ENCODE measurements at regions not wholly inside any gene's neighbourhood (a gene's known extent, or its start where the extent isn't known, plus 50 kb on each side); places are given as distances from the start of the nearest gene placed in this dataset.
"Not testable (repeated sequence)": the region's sequence is repeated elsewhere in the genome, so short reads cannot be mapped to it uniquely, and the experiment has no call there.

DNA sequence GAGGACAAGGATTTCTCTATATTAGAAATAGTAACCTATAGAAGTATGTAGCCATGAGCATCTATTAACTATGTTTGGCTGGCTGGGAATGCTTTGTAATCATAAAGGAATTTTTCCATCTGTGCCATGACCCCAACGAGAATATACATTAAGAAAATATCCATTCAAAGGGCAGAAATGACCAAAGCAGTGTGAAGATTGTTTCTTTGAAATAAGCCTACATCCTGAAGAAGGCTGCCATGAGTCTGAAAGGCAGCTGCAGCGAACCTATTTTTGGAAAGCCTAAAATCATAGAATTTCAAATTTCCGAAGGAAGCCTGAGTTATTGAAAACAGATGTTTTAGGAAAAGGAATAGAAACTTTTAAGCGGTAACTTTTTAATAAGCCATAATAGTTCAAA lies 244.2 kb upstream of the FOXK1 start:
- intact Hi-C loops (cut with micrococcal nuclease) = no loop called here

DNA sequence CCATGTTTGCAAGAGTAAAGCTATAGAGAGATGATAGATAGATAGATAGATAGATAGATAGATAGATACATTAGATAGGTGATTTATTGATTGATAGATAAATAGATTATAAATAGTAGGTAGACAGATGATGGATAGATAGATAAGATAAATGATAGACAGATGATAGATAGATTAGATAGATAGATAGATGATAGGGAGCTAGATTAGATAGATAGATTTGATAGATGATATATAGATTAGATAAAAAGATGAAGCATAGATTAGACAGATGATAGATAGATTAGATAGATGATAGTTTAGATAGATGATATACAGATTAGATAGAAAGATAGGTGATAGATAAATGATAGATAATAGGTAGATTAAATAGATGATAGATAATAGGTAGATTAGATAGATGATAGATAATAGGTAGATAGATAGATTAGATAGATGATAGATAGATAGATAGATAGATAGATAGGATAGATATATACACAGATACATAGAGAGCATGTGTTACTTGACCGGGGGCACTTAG lies 243.3 kb upstream of the FOXK1 start:
- intact Hi-C loops (cut with micrococcal nuclease) = no loop called here

DNA sequence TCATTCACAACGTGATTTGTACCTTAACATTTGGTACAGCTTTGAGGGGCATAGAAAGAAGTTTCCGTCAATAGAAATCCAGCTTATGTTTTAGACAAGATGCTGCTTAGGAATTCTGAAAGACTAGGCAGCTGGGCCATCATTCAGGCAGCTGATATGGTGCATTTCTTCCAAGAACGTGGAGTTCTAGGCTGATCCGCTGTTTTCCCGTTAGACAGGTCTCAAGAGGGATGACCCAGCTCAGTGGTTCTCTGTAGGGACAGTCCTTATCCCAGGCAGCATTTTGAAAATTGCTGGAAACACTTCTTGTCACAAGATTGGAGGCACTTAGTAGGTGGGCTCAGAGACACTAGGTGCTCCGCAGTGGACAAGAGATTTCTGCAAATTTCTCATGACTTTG lies 242.7 kb upstream of the FOXK1 start:
- intact Hi-C loops (cut with micrococcal nuclease) = no loop called here

DNA sequence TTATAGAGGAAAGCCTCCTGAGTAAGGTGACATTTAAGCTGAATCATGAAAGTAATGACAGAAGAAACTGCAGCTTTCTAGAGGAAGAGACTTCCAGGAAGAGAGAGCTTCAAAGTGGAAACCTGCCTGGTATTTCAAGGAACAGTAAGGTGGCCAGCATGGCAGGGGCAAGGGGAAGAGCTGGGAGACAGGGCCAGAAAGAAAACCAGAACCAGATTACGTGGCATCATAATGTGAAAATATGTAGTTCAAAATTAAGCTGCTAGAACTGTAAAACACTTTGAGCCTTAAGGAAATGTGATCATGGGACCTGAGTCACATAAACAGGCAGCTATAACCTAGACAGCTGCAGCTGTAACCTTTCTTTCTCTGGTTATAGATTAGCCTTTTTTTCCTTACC lies 238.0 kb upstream of the FOXK1 start:
- intact Hi-C loops (cut with micrococcal nuclease) = no loop called here

DNA sequence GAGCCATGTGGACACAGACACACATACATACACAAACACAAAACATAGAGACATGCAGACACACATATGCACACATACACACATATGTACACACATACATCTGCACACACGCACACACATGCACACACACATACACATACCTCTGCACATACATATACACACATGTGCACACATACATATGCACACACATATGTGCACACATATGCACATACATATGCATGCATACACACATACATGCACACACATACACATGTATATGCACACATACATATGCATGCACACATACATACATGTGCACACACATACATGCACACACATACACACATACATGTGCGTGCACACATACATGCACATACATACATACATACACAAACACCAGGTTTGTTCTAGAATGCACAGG lies 236.3 kb upstream of the FOXK1 start:
- intact Hi-C loops (cut with micrococcal nuclease) = no loop called here

DNA sequence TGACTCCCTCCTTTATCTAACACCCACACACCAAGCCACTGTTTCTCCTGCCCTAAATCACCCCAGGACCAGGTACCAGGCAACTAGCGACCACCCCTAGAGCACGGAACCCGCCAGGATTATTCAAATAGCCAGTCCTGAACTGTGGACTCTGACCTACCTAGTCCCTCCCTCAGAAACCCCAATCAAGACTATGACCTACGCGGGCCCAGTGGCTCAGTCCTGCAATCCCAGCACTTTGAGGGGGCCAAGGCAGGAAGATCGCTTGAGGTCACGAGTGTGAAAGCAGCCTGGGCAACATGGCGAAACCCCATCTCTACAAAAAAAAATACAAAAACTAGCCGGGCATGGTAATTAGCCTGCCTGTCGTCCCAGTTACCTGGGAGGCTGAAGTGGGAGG lies 232.8 kb upstream of the FOXK1 start:
- intact Hi-C loops (cut with micrococcal nuclease) = no loop called here

DNA sequence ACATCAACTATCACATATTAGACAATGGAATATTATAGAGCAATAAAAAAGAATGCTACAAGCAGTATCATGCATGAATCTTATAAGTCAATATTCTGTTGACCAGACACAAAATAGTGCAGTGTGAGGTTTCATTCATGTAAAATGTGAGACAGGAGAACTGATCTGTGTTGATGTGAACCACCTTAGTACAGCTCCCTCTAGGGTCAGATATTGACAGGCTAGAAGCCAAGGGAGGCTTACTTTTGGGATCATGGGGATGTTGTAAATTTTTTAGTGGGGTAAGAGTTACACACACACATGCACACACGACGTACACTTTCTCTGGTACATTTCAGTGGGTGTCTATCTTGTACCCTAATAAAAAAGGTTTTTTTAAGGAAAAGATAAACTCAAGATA lies 231.6 kb upstream of the FOXK1 start:
- intact Hi-C loops (cut with micrococcal nuclease) = no loop called here

DNA sequence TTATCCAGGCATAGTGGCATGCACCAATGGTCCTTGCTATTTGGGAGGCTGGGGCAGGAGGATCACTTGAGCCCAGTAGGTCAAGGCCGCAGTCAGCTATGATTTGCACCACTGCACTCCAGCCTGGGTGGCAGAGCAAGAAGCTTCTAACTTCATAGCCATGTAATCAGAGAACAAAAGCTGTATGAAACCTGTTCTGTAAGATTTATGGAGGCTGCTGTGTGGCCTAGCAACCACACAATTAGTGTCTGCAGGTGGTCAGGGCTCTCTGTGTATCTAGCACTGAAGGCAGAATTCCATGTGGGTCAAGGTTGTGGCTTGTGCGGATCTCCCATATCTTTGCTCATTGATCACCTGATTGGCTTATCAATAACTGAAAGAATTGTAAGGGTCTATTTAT lies 221.5 kb upstream of the FOXK1 start:
- intact Hi-C loops (cut with micrococcal nuclease) = no loop called here

DNA sequence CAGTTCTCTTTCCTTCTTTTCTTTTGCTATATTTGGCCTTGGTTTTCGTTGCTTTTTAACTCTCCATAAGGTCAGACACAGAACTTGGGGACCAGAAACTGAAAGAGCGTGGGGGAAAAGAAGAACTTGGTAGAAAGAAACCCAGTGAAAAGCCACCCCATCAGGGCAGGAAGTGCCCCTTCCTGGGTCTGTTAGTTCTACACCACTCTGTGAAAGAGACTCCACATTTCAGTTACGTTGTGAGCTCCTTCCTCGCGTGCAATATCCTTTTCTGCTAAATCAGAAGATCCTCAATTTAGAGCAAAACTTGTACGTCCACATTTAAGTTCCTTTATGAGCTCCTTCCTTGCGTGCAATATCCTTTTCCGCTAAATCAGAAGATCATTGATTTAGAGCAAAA lies 220.6 kb upstream of the FOXK1 start:
- intact Hi-C loops (cut with micrococcal nuclease) = no loop called here

DNA sequence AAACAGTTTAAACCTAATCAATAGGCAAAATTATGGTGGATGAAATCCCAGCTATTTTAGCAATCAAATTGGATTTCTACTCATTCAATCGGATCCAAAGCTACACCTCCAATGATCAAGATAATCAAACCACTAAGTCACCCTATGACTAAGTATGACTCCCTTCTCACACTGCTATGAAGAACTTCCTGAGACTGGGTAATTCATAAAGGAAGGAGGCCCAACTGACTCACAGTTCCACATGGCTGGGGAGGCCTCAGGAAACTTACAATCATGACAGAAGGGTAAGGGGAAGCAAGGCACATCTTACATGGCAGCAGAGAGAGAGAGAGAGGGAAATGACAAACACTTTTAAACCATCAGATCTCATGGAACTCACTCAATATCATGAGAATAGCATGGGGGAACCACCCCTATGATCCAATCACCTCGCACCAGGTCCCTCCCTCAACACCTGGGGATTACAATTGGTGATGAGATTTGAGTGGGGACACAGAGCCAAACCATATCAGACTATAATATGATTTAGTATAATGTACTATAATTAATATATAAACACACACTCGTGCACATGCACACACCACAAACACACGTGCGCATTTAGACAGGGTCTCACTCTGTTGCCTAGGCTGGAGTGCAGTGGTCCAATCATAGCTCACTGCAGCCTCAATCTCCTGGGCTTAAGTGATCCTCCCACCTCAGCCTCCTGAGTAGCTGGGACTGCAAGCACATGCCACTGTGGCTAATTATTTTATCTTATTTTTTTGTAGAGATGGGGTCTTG lies 213.6 kb upstream of the FOXK1 start:
- intact Hi-C loops (cut with micrococcal nuclease) = no loop called here

DNA sequence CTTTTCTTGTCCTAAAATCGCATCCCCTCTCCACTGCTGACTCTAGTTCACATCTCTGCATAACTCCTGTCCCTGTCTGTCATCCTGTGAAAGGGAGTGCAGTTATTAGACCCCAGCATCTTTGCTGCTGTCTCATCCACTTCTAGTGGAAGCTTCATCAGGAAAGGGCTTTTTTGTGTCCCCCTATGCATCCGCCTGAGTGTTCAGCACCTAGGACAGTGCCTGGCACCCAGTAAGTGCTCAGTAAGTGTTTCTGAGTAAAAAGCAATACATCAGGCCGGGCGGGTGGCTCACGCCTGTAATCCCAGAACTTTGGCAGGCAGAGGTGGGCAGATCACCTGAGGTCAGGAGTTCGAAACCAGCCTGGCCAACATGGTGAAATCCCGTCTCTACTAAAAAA lies 211.8 kb upstream of the FOXK1 start:
- intact Hi-C loops (cut with micrococcal nuclease) = no loop called here

DNA sequence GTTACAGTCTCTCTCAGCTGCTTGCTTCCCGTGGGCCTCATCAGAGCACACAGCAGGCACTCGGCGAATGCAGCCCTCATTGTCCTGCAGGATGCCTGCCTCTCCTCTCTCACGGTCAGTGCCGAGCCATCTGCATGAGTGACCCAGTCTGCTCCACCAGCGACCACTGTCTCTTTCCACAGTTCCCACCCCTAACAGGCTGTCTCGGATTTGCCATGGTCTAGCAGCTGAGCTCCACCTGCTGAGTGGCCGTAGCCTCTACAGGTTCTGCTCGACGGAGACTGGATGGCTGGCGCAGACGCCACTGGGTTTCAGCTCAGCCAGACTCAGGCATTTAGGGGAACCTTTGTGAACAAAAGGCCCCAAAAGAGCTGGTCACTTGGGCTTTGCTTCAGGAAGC lies 209.4 kb upstream of the FOXK1 start:
- intact Hi-C loops (cut with micrococcal nuclease) = no loop called here

DNA sequence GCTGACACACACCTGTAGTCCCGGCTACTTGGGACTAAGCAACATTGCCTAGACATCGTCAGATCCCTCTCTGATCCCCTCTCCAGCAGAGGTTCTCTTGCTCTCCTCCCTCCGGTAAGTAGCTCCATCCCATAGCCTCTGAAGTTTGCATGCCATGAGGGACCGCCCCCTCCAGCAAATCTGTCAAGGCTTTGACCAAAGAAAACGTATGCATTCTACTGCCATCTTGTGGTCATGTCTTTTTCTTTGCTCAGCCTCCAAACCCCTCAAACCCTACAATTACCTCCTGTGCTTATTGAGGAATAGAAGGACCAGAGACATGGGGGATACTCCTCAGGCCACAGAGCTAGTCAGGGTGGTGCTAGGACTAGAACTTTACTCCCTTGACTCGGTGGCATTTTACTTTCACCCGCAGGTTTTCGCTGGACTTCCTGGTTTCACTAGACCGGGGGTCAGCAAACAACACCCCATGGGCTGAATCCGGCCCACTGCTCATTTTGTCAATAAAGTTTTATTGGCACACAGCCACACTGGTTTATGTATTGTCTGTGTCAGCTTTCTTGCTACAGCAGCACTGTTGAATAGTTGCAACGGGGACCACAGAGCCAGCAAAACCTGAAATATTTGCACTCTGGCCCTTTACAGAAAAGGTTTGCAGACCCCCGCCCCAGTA lies 202.6 kb upstream of the FOXK1 start:
- intact Hi-C loops (cut with micrococcal nuclease) = no loop called here

DNA sequence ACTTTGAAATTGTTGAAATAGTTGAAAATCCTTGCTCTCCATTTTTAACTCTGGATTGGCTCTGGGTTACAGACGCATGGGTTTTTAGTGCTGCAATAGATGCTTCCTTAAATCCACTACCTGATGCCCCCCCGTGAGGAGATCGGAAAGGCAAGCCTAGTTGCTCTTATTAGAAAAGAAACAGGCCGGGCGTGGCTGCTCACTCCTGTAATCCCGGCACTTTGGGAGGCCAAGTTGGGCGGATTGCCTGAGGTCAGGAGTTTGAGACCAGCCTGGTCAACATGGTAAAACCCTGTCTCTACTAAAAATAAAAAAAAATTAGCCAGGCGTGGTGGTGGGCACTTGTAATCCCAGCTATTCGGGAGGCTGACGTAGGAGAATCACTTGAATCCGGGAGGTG lies 202.0 kb upstream of the FOXK1 start:
- intact Hi-C loops (cut with micrococcal nuclease) = not testable (repeated sequence)

DNA sequence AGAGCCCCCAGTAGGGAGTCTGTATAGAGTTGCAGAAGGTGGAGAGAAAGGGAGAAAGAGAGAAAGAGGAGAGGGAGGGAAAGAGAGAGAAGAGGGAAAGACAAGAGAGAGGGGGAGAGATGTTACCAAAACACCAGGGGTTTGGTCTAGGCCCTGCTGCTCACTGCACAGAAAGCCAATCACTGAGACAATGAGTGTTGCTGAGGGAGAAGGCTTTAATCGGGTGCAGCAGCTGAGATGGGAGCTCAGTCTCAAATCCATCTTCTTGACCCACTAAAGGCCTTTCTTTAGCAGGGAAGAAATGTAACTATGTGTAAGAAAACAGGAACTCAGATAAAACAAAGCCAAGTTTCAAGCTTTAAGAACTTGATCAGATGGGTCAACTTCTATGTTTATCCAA lies 198.2 kb upstream of the FOXK1 start:
- intact Hi-C loops (cut with micrococcal nuclease) = no loop called here

DNA sequence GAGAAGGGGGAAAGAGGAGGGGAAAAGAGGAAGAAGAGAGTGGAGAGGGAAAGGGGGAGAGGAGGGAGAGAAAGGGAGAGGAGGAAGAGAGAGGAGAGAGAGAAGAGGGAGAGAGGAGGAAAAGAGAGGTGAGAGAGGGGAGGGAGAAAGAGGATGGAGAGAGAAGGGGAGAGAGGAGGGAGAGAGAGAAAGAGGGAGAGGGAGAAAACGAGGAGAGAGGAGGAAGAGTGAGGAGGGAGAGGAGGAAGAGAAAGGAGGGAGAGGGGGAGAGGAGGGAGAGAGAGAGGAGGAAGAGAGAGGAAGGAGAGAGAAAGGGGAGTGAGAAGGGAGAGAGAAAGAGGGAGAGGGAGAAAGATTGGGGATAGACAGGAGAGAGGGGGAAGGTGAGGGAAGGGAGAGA lies 197.6 kb upstream of the FOXK1 start:
- intact Hi-C loops (cut with micrococcal nuclease) = no loop called here

DNA sequence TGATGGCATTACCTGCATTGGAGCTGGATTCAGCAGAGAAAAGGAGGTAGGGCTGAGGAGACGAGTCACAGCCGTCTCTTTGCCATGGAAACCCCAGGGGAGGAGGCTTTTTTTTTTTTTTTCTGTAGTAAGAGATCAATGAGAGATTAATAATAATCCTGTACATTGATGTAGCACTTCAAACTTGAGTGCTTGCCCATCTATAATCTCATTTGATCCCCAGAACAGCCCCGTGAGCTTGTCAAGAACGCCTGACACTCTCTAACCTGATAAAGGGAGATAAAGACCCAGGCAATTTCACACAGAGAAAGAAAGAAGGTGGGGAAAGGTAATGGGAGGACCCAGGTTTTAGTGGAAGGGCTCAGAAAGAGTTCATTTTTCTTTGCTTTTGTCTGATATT lies 195.2 kb upstream of the FOXK1 start:
- intact Hi-C loops (cut with micrococcal nuclease) = no loop called here

DNA sequence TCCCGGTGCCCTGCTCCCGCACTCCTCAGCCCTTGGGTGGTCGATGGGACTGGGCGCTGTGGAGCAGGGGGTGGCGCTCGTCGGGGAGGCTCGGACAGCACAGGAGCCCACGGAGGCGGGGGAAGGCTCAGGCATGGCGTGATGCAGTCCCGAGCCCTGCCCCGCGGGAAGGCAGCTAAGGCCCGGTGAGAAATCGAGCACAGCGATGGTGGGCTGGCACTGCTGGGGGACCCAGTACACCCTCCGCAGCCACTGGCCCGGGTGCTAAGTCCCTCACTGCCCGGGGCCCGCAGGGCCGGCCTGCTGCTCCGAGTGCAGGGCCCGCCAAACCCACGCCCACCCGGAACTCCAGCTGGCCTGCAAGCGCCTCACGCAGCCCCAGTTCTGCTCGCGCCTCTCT lies 185.2 kb upstream of the FOXK1 start:
- intact Hi-C loops (cut with micrococcal nuclease) = not testable (repeated sequence)

DNA sequence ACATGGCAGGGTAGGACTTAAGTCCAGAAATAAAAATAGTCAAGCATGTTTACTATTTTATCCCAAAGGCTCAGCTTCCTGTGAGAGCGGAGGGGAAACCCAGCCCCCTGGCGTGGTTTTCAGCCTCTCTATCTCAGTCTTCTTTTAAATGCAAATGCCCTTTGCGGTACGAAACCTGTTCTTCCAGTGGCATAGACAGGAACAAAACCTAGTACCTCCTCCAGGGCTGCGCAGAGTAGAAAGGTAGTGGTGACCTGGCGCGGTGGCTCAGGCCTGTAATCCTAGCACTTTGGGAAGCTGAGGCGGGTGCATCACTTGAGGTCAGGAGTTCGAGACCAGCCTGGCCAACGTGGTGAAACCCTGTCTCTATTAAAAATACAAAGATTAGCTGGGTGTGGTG lies 181.3 kb upstream of the FOXK1 start:
- intact Hi-C loops (cut with micrococcal nuclease) = no loop called here

DNA sequence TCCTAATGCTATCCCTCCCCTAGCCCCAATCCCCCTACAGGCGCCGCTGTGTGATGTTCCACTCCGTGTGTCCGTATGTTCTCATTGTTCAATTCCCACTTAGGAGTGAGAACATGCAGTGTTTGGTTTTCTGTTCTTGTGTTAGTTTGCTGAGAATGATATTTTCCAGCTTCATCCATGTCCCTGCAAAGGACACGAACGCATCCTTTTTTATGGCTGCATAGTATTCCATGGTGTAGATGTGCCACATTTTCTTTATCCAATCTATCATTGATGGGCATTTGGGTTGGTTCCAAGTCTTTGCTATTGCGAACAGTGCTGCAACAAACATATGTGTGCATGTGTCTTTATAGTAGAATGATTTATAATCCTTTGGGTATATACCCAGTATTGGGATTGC lies 174.2 kb upstream of the FOXK1 start:
- intact Hi-C loops (cut with micrococcal nuclease) = not testable (repeated sequence)

DNA sequence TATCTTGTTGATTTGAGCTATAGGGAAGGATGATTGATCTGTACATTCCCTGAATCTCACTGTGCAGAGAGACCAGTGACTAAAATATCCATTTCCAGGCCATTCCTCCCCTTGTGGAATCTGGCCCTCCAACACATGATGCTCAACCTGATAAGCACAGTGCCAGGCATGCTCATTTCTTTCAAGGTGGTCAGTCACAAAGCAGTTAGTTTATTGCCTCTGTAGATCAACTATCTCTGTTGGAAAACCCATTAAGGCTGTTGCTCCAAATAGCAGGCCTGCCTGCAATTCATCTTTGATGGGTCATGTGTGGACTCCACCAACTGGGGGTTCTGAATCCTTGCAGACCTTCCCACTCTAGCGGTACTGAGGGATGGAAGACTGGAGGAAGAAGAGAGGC lies 168.6 kb upstream of the FOXK1 start:
- intact Hi-C loops (cut with micrococcal nuclease) = no loop called here

DNA sequence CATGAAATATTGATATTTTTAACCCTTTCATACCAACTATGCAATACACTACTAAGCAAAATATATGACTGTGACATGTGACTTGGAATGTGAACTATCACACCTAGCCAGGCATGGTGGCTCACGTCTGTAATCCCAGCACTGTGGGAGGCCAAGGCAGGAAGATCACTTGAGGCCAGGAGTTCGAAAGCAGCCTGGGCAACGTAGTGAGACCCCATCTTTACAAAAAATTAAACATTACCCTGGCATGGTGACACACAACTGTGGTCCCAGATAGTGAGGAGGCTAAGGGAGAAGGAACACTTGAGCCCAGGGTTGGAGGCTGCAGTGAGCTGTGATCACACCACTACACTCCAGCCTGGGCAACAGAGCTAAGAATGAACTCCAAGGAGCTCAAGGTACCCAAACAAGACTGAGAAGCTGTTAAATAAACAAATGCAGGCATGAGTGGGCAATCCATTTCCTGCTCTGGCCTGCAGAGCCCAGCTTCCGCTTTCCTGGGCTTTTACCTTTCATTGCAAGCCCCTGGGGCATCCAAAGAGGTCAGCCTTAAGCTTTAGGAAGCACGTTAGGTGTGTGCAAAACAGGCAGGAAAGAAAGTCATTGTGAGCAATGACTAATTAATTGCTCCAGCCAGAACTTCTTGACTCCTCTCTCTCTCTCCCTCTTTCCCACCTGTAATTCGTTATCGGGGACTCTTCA lies 162.1 kb upstream of the FOXK1 start:
- intact Hi-C loops (cut with micrococcal nuclease) = no loop called here
